H1 (cell line): ENCODE measurements at regions not wholly inside any gene's neighbourhood (a gene's known extent, or its start where the extent isn't known, plus 50 kb on each side); places are given as distances from the start of the nearest gene placed in this dataset.
"Not testable (repeated sequence)": the region's sequence is repeated elsewhere in the genome, so short reads cannot be mapped to it uniquely, and the experiment has no call there.

Experiments used
- CTCF ChIA-PET: fragments of 300-600 bp; sonication (Branson Sonifier 250); formaldehyde crosslinking; loops from one replicate; lab custom pipeline; 2021; ENCODE audit not compliant: partially characterized antibody; lab: Charles Lee
- POLR2A ChIA-PET: fragments of 300-600 bp; sonication (Branson Sonifier 250); formaldehyde crosslinking; loops from one replicate; lab custom pipeline; 2021; ENCODE audit warnings: inconsistent platforms; ENCODE audit not compliant: partially characterized antibody; lab: Charles Lee
- DNase-seq, 2 experiments: peaks; one replicate each; pipeline versions ENCODE4 v3.0.0 to v3.0.0-alpha.2; 2010 to 2022; ENCODE audit warnings: low spot score in 2 of 2, low read depth in 1 of 2, mixed read lengths in 1 of 2
- FAIRE-seq: peaks from 2 replicates; lab custom pipeline; 2011; peaks lifted over from hg19 to GRCh38; lab: Jason Lieb, UNC
- H2AFZ ChIP-seq: 2 replicates; pipeline ENCODE4 v1.8.1; 2012; ENCODE audit warnings: low read length, inconsistent platforms
- H2AK5ac ChIP-seq: 2 replicates; pipeline ENCODE4 v1.6.1; 2013; ENCODE audit warnings: low read depth, low read length
- H2BK120ac ChIP-seq: replicated peaks from 2 replicates; pipeline ENCODE3; 2013; ENCODE audit warnings: low read depth, low read length, inconsistent platforms
- H2BK12ac ChIP-seq: 2 replicates; pipeline ENCODE4 v1.6.1; 2013; ENCODE audit warnings: low read depth, low read length
- H2BK15ac ChIP-seq: 2 replicates; pipeline ENCODE4 v1.6.1; 2013; ENCODE audit warnings: low read length
- H2BK20ac ChIP-seq: 2 replicates; pipeline ENCODE4 v1.6.1; 2013; ENCODE audit warnings: low read length
- H2BK5ac ChIP-seq: 2 replicates; pipeline ENCODE4 v1.6.1; 2013; ENCODE audit warnings: low read depth, low read length
- H3K14ac ChIP-seq: 2 replicates; pipeline ENCODE4 v1.6.1; 2013; ENCODE audit warnings: inconsistent platforms; ENCODE audit not compliant: insufficient read length
- H3K18ac ChIP-seq: 2 replicates; pipeline ENCODE4 v1.6.1; 2013; ENCODE audit warnings: low read length; ENCODE audit errors: extremely low read depth
- H3K23ac ChIP-seq: 2 replicates; pipeline ENCODE4 v1.6.1; 2013; ENCODE audit warnings: inconsistent platforms; ENCODE audit not compliant: insufficient read length
- H3K23me2 ChIP-seq: 2 replicates; pipeline ENCODE4 v1.6.1; 2013; ENCODE audit warnings: low read depth, low read length
- H3K27ac ChIP-seq: 2 replicates; pipeline ENCODE4 v1.6.1; 2011; ENCODE audit warnings: low read depth, low read length, inconsistent platforms
- H3K27me3 ChIP-seq, 4 experiments: replicated peaks in 1 of 4; 1 replicate in 1 of 4; 2 replicates in 3 of 4; pipeline versions ENCODE4 v1.6.1 to v1.8.1; 2011 to 2013; ENCODE audit warnings: low read length in 3 of 4, mild to moderate bottlenecking in 3 of 4, inconsistent platforms in 2 of 4, mixed read lengths in 2 of 4, moderate library complexity in 1 of 4; ENCODE audit not compliant: control insufficient read depth in 3 of 4, insufficient read depth in 3 of 4; ENCODE audit errors: extremely low read depth in 1 of 4
- H3K36me3 ChIP-seq, 4 experiments: 2 replicates each; pipeline versions ENCODE4 v1.6.1 to v1.8.1; 2011 to 2013; ENCODE audit warnings: mild to moderate bottlenecking in 4 of 4, low read length in 3 of 4, moderate library complexity in 2 of 4, control low read depth in 1 of 4, inconsistent platforms in 1 of 4; ENCODE audit not compliant: insufficient read depth in 4 of 4, control insufficient read depth in 2 of 4
- H3K4ac ChIP-seq: replicated peaks from 2 replicates; pipeline ENCODE3; 2013; ENCODE audit warnings: low read length, low read depth, mixed read lengths, inconsistent platforms; ENCODE audit not compliant: insufficient read length
- H3K4me1 ChIP-seq, 4 experiments: replicated peaks in 1 of 4; 1 replicate in 1 of 4; 2 replicates in 3 of 4; pipeline versions ENCODE4 v1.6.1 to v1.8.1; 2011 to 2013; ENCODE audit warnings: low read length in 3 of 4, inconsistent platforms in 2 of 4, mixed read lengths in 1 of 4; ENCODE audit not compliant: insufficient read depth in 4 of 4, control insufficient read depth in 3 of 4
- H3K4me2 ChIP-seq, 2 experiments: 2 replicates each; pipeline versions ENCODE4 v1.6.1 to v1.8.1; 2011 to 2013; ENCODE audit warnings: low read depth in 2 of 2, low read length in 2 of 2, control low read depth in 1 of 2, inconsistent platforms in 1 of 2, mild to moderate bottlenecking in 1 of 2; ENCODE audit not compliant: insufficient read depth in 1 of 2
- H3K4me3 ChIP-seq, 4 experiments: fragments of 200-600, 300-600 bp in 1 of 4; sonication (generic), shearing (Covaris generic), sonication (Bioruptor Twin) in 1 of 4; 2 replicates each; pipeline versions ENCODE4 v1.5.1 to v1.8.1; 2011 to 2016; ENCODE audit warnings: low read length in 4 of 4, low read depth in 3 of 4, control low read depth in 2 of 4, inconsistent platforms in 2 of 4, mild to moderate bottlenecking in 2 of 4, mixed read lengths in 1 of 4, moderate library complexity in 1 of 4; ENCODE audit not compliant: insufficient read depth in 2 of 4; ENCODE audit errors: extremely low read depth in 1 of 4
- H3K56ac ChIP-seq: replicated peaks from 2 replicates; pipeline ENCODE3; 2013; ENCODE audit warnings: low read depth, mild to moderate bottlenecking, mixed read lengths, low read length, inconsistent platforms; ENCODE audit not compliant: insufficient read length
- H3K79me1 ChIP-seq: 2 replicates; pipeline ENCODE4 v1.6.1; 2013; ENCODE audit warnings: low read depth, low read length, control low read depth
- H3K79me2 ChIP-seq, 2 experiments: 2 replicates each; pipeline versions ENCODE4 v1.6.1 to v1.8.1; 2012 to 2013; ENCODE audit warnings: low read length in 2 of 2, mild to moderate bottlenecking in 2 of 2, inconsistent platforms in 1 of 2; ENCODE audit not compliant: insufficient read depth in 2 of 2, control insufficient read depth in 1 of 2
- H3K9ac ChIP-seq, 4 experiments: replicated peaks in 1 of 4; 1 replicate in 1 of 4; 2 replicates in 3 of 4; pipeline versions ENCODE4 v1.6.1 to v1.8.1; 2011 to 2013; ENCODE audit warnings: low read depth in 3 of 4, low read length in 3 of 4, control low read depth in 2 of 4, mild to moderate bottlenecking in 2 of 4, moderate library complexity in 2 of 4, inconsistent platforms in 1 of 4; ENCODE audit errors: extremely low read depth in 1 of 4
- H3K9me3 ChIP-seq, 2 experiments: 2 replicates each; pipeline versions ENCODE4 v1.6.1 to v1.8.1; 2012 to 2013; ENCODE audit warnings: mild to moderate bottlenecking in 2 of 2, moderate library complexity in 2 of 2, control low read depth in 1 of 2, inconsistent platforms in 1 of 2, low read depth in 1 of 2, low read length in 1 of 2, mixed read lengths in 1 of 2; ENCODE audit not compliant: insufficient read depth in 2 of 2
- H4K20me1 ChIP-seq, 2 experiments: replicated peaks in 1 of 2; 2 replicates each; pipeline versions ENCODE3 to v1.8.1; 2011 to 2013; ENCODE audit warnings: inconsistent platforms in 2 of 2, low read length in 2 of 2, mild to moderate bottlenecking in 1 of 2; ENCODE audit not compliant: insufficient read depth in 2 of 2, control insufficient read depth in 1 of 2
- H4K5ac ChIP-seq: 2 replicates; pipeline ENCODE4 v1.6.1; 2013; ENCODE audit warnings: low read length, low read depth, mixed read lengths, inconsistent platforms; ENCODE audit not compliant: insufficient read length
- H4K8ac ChIP-seq: 2 replicates; pipeline ENCODE4 v1.8.0; 2013; ENCODE audit warnings: mild to moderate bottlenecking, moderate library complexity, low read length, inconsistent platforms; ENCODE audit not compliant: insufficient read depth; ENCODE audit errors: extremely low read depth
- H4K91ac ChIP-seq: replicated peaks from 2 replicates; pipeline ENCODE3; 2013; ENCODE audit warnings: low read length, mixed read lengths, inconsistent platforms; ENCODE audit not compliant: insufficient read length
- BRCA1 ChIP-seq: IDR thresholded peaks from 2 replicates; pipeline ENCODE4 v1.6.1; 2012; ENCODE audit warnings: low read depth, low read length, improper control_type of control experiment
- CHD2 ChIP-seq: IDR thresholded peaks from 2 replicates; pipeline ENCODE4 v1.6.1; 2012; ENCODE audit warnings: low read length, improper control_type of control experiment
- KDM4A ChIP-seq: IDR thresholded peaks from one replicate; pipeline ENCODE4 v1.7.1; 2012; ENCODE audit warnings: low read depth, mild to moderate bottlenecking, moderate library complexity, low read length, inconsistent platforms; ENCODE audit not compliant: severe bottlenecking
- RXRA ChIP-seq: IDR thresholded peaks from 2 replicates; pipeline ENCODE4 v1.6.1; 2011; ENCODE audit warnings: low read depth, mild to moderate bottlenecking, low read length, moderate library complexity; ENCODE audit not compliant: insufficient read depth
- SAP30 ChIP-seq: fragments of 300-600 bp; sonication (generic); IDR thresholded peaks from 2 replicates; pipeline ENCODE4 v1.7.1; 2012; ENCODE audit warnings: low read length, moderate library complexity, mild to moderate bottlenecking, inconsistent platforms; ENCODE audit not compliant: insufficient read depth, insufficient replicate concordance
- SP1 ChIP-seq: IDR thresholded peaks from 2 replicates; pipeline ENCODE4 v1.6.1; 2011; ENCODE audit warnings: low read depth, low read length
- TCF12 ChIP-seq: IDR thresholded peaks from 2 replicates; pipeline ENCODE4 v1.6.1; 2011; ENCODE audit warnings: low read depth, mild to moderate bottlenecking, low read length
- WGBS, 2 experiments: shearing (Covaris generic) in 1 of 2; methylation state at CpG; one replicate each; pipeline versions ENCODE4 v1.1.6 to v1.1.7; 2013 to 2015; ENCODE audit warnings: low lambda C conversion rate in 2 of 2, mixed read lengths in 2 of 2, inconsistent platforms in 1 of 2, low coverage in 1 of 2, missing lambda C conversion rate in 1 of 2; ENCODE audit not compliant: insufficient replicate concordance in 2 of 2, insufficient coverage in 1 of 2, insufficient read length in 1 of 2; ENCODE audit errors: extremely low coverage in 1 of 2, missing lambda C conversion rate in 1 of 2; 5-methylcytosine and 5-hydroxymethylcytosine counted together
- TF ChIP-seq, protein P1 (sequence below): IDR thresholded peaks from 2 replicates; pipeline ENCODE4 v1.6.1; 2011; ENCODE audit warnings: low read length, improper control_type of control experiment

DNA sequence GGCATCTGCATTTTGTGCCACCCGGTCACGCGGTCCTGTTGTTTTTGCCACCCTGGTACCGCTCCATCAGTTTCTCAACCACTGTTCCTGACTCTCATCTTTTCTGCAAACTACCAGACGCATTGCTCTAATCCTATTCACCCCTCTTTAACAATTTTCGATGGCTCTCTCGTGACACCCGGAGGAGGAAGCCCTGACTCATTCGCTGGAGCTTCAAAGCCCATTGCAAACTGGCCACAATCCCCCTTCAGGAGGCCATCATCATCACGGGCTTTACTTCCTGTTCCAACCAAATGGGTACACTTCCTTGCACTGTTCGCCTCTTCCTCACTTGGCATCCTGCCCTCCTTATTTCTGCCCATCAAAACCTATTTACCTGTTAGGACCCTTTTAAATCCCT is 155.3 kb downstream of the RGS9 start (continued):
- no peak for TF ChIP-seq CHD2
- no peak for TF ChIP-seq SP1
- TF ChIP-seq SAP30, result no peak
- TF ChIP-seq, protein P1, sequence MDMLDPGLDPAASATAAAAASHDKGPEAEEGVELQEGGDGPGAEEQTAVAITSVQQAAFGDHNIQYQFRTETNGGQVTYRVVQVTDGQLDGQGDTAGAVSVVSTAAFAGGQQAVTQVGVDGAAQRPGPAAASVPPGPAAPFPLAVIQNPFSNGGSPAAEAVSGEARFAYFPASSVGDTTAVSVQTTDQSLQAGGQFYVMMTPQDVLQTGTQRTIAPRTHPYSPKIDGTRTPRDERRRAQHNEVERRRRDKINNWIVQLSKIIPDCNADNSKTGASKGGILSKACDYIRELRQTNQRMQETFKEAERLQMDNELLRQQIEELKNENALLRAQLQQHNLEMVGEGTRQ, result no peak
- no peak for TF ChIP-seq BRCA1
- no peak for TF ChIP-seq KDM4A
- no peak for TF ChIP-seq RXRA
- TF ChIP-seq TCF12, result no peak

DNA sequence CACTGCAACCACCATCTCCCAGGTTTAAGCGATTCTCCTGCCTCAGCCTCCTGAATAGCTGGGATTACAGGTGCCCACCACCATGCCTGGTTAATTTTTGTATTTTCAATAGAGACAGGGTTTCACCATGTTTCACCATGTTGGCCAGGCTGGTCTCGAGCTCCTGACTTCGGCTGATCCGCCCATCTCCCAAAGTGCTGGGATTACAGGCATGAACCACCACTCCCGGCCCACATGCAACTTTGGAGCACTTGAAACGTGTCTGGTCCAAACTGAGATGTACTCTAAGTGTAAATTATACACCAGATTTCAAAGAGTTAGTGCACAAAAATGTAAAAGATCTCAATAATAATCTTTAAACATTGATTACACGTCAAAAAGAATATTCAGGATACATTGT is 154.1 kb downstream of the RGS9 start:
- H3K9ac ChIP-seq, H3K79me2 ChIP-seq, H4K20me1 ChIP-seq, H3K14ac ChIP-seq, H2AK5ac ChIP-seq, H3K27ac ChIP-seq, H2BK5ac ChIP-seq, H2BK120ac ChIP-seq, H3K4me1 ChIP-seq, H2BK15ac ChIP-seq, H2BK20ac ChIP-seq, H3K56ac ChIP-seq, H3K4ac ChIP-seq, H3K4me2 ChIP-seq, H3K4me3 ChIP-seq, H3K18ac ChIP-seq, FAIRE-seq, DNase-seq, H3K27me3 ChIP-seq, H4K91ac ChIP-seq, H4K8ac ChIP-seq, H4K5ac ChIP-seq, POLR2A ChIA-PET, H3K36me3 ChIP-seq, H2AFZ ChIP-seq, H3K23ac ChIP-seq, H3K23me2 ChIP-seq, H3K79me1 ChIP-seq, H2BK12ac ChIP-seq, H3K9me3 ChIP-seq: not testable (repeated sequence)
- WGBS, 2 experiments, result 85% methylated on average over 7 of the region's 7 CpGs; no CpG with 5 or more reads in 1 of the 2 experiments
- CTCF ChIA-PET, result interaction anchor here (0.6 to 1.3 kb wide), 7 partner anchors 11 to 217 kb away, joined by 3 to 5 read pairs (median 3); no protein-coding TSS in a partner anchor
